SK-N-SH (cell line): ENCODE measurements at regions not wholly inside any gene's neighbourhood (a gene's known extent, or its start where the extent isn't known, plus 50 kb on each side); places are given as distances from the start of the nearest gene placed in this dataset.

Experiments
- CTCF ChIA-PET: fragments of 300-600, 350-600 bp; formaldehyde crosslinking; extraction: SDS; loops from one replicate; lab custom pipeline; 2021; lab: Yijun Ruan, JAX
- POLR2A ChIA-PET: fragments of 350-600 bp; sonication (Branson Sonifier 250); formaldehyde crosslinking; extraction: SDS; loops from one replicate; lab custom pipeline; 2020; ENCODE audit warnings: antibody characterized with exemption, inconsistent platforms; lab: Yijun Ruan, JAX
- DNase-seq: peaks from one replicate; pipeline ENCODE4 v3.0.0; 2012
- H2AFZ ChIP-seq: fragments of 200-600 bp; sonication (generic); 2 replicates; pipeline ENCODE4 v1.8.1; 2016; ENCODE audit warnings: antibody characterized with exemption, mild to moderate bottlenecking, low read depth
- H3F3A ChIP-seq: fragments of 200-600 bp; sonication (generic); replicated peaks from 2 replicates; pipeline ENCODE3; 2016; ENCODE audit warnings: antibody characterized with exemption, mild to moderate bottlenecking; ENCODE audit not compliant: insufficient read depth
- H3K27ac ChIP-seq, 2 experiments: fragments of 200-500 bp in 1 of 2; fragments of 200-600 bp in 1 of 2; sonication (Bioruptor generic) in 1 of 2; sonication (generic), shearing (Covaris generic) in 1 of 2; 2 replicates each; pipeline versions ENCODE4 v1.5.1 to v1.6.1; 2014 to 2016; ENCODE audit warnings: low read depth in 2 of 2, inconsistent platforms in 1 of 2, low read length in 1 of 2, mild to moderate bottlenecking in 1 of 2, mixed read lengths in 1 of 2
- H3K27me3 ChIP-seq: fragments of 200-600 bp; sonication (generic), shearing (Covaris generic); 2 replicates; pipeline ENCODE4 v1.6.1; 2016; ENCODE audit warnings: mixed run types; ENCODE audit not compliant: insufficient read depth
- H3K36me3 ChIP-seq, 2 experiments: fragments of 200-500 bp in 1 of 2; fragments of 200-600 bp in 1 of 2; sonication (Bioruptor generic) in 1 of 2; sonication (generic) in 1 of 2; replicated peaks in 1 of 2; 2 replicates each; pipeline versions ENCODE3 to v1.5.1; 2014 to 2016; ENCODE audit warnings: low read length in 1 of 2, mild to moderate bottlenecking in 1 of 2; ENCODE audit not compliant: insufficient read depth in 2 of 2, control insufficient read depth in 1 of 2
- H3K4me1 ChIP-seq, 2 experiments: fragments of 200-500 bp in 1 of 2; fragments of 200-600 bp in 1 of 2; sonication (Bioruptor generic) in 1 of 2; sonication (generic), shearing (Covaris generic) in 1 of 2; 2 replicates each; pipeline versions ENCODE4 v1.5.1 to v1.6.1; 2014 to 2016; ENCODE audit warnings: low read depth in 1 of 2, low read length in 1 of 2, mixed run types in 1 of 2; ENCODE audit not compliant: insufficient read depth in 2 of 2, control insufficient read depth in 1 of 2
- H3K4me2 ChIP-seq: fragments of 200-600 bp; sonication (generic), shearing (Covaris generic); 2 replicates; pipeline ENCODE4 v1.6.1; 2017; ENCODE audit warnings: mixed run types
- H3K4me3 ChIP-seq, 2 experiments: fragments of 200-500 bp in 1 of 2; fragments of 200-600 bp in 1 of 2; sonication (Bioruptor generic) in 1 of 2; sonication (generic), shearing (Covaris generic) in 1 of 2; 2 replicates each; pipeline versions ENCODE4 v1.5.1 to v1.8.1; 2014 to 2016; ENCODE audit warnings: low read depth in 2 of 2, inconsistent platforms in 1 of 2, low read length in 1 of 2, mild to moderate bottlenecking in 1 of 2, mixed read lengths in 1 of 2, moderate library complexity in 1 of 2
- H3K79me2 ChIP-seq: fragments of 200-600 bp; sonication (generic); 2 replicates; pipeline ENCODE4 v1.8.1; 2017; ENCODE audit warnings: mild to moderate bottlenecking; ENCODE audit not compliant: insufficient read depth
- H3K9ac ChIP-seq: fragments of 200-600 bp; sonication (generic); 2 replicates; pipeline ENCODE4 v1.6.1; 2017; ENCODE audit warnings: mixed run types
- H3K9me2 ChIP-seq: fragments of 200-600 bp; sonication (generic); 2 replicates; pipeline ENCODE4 v1.6.1; 2017; ENCODE audit warnings: mixed run types
- H3K9me3 ChIP-seq: fragments of 200-600 bp; sonication (generic); 2 replicates; pipeline ENCODE4 v1.6.1; 2017; ENCODE audit warnings: mixed run types, mild to moderate bottlenecking, moderate library complexity
- H4K20me1 ChIP-seq: fragments of 200-600 bp; sonication (generic); 2 replicates; pipeline ENCODE4 v1.6.1; 2017; ENCODE audit warnings: mild to moderate bottlenecking, mixed run types; ENCODE audit not compliant: insufficient read depth
- CHD2 ChIP-seq: fragments of 150-350 bp; IDR thresholded peaks from 2 replicates; pipeline ENCODE4 v1.6.1; 2018; ENCODE audit warnings: low read length; ENCODE audit not compliant: partially characterized antibody
- CTCF ChIP-seq: fragments of 200-600 bp; sonication (generic); IDR thresholded peaks from 2 replicates; pipeline ENCODE4 v1.6.1; 2017; ENCODE audit warnings: antibody characterized with exemption, mild to moderate bottlenecking, moderate library complexity
- ELF1 ChIP-seq: IDR thresholded peaks from 2 replicates; pipeline ENCODE4 v1.4.0; 2012
- FOXM1 ChIP-seq: IDR thresholded peaks from 2 replicates; pipeline ENCODE4 v1.4.0; 2012; ENCODE audit warnings: low read depth, mild to moderate bottlenecking
- GABPA ChIP-seq: IDR thresholded peaks from 2 replicates; pipeline ENCODE4 v1.4.0; 2012; ENCODE audit warnings: low read depth, mild to moderate bottlenecking
- JUND ChIP-seq: IDR thresholded peaks from 2 replicates; pipeline ENCODE4 v1.4.0; 2012
- MAX ChIP-seq: IDR thresholded peaks from 2 replicates; pipeline ENCODE4 v1.4.0; 2012; ENCODE audit warnings: low read depth
- NFIC ChIP-seq: IDR thresholded peaks from 2 replicates; pipeline ENCODE4 v1.4.0; 2012; ENCODE audit warnings: borderline replicate concordance
- PBX3 ChIP-seq: IDR thresholded peaks from 2 replicates; pipeline ENCODE4; 2012
- RXRA ChIP-seq: IDR thresholded peaks from 2 replicates; pipeline ENCODE4 v1.4.0; 2012; ENCODE audit warnings: low read depth, mild to moderate bottlenecking, borderline replicate concordance
- TEAD4 ChIP-seq: IDR thresholded peaks from 2 replicates; pipeline ENCODE4 v1.4.0; 2012; ENCODE audit warnings: mild to moderate bottlenecking, borderline replicate concordance; ENCODE audit not compliant: insufficient read depth
- USF2 ChIP-seq: fragments of 150-350 bp; IDR thresholded peaks from 2 replicates; pipeline ENCODE4 v1.6.1; 2017; ENCODE audit warnings: antibody characterized with exemption, low read length, low read depth, borderline replicate concordance
- YY1 ChIP-seq: IDR thresholded peaks from 2 replicates; pipeline ENCODE4 v1.4.0; 2012; ENCODE audit warnings: low read depth, mild to moderate bottlenecking
- WGBS: methylation state at CpG from one replicate; pipeline ENCODE4 v1.1.6; 2017; ENCODE audit warnings: low lambda C conversion rate; 5-methylcytosine and 5-hydroxymethylcytosine counted together

- ChIA-PET CTCF (no interaction called here), POLR2A (no interaction called here)
- WGBS, result 2% methylated on average over 2 of the region's 2 CpGs
Measured at GRCh38 chr13:81562598-81562997, 1221.7 kb upstream of the SPRY2 start.

More at GRCh38 chr13:81562598-81562997, 1221.7 kb upstream of the SPRY2 start:
- no peak overlapping the region for H3K27ac ChIP-seq
- H3K9me2 ChIP-seq, result no peaks in the 10 kb centered on the region
- no peak for DNase-seq
- no peak overlapping the region for H3K9ac ChIP-seq
- no peak overlapping the region for H3K4me2 ChIP-seq
- no peaks in the 10 kb centered on the region for H3K36me3 ChIP-seq
- no peaks in the 10 kb centered on the region for H3K9me3 ChIP-seq
- H3K4me3 ChIP-seq, result no peak overlapping the region
- H3K4me1 ChIP-seq, result no peaks in the 10 kb centered on the region
- no peaks in the 10 kb centered on the region for H3K79me2 ChIP-seq
- H4K20me1 ChIP-seq, result no peaks in the 10 kb centered on the region
- H3F3A ChIP-seq, result no peaks in the 10 kb centered on the region
- H3K27me3 ChIP-seq, result no peaks in the 10 kb centered on the region
- H2AFZ ChIP-seq, result no peak overlapping the region
- no peak for TF ChIP-seq CTCF
- no peak for TF ChIP-seq FOXM1
- no peak for TF ChIP-seq USF2
- no peak for TF ChIP-seq CHD2
- TF ChIP-seq PBX3, result no peak
- no peak for TF ChIP-seq NFIC
- no peak for TF ChIP-seq TEAD4
- no peak for TF ChIP-seq RXRA
- TF ChIP-seq ELF1, result no peak
- no peak for TF ChIP-seq MAX
- TF ChIP-seq YY1, result no peak
- no peak for TF ChIP-seq GABPA
- no peak for TF ChIP-seq JUND
